Retinal pigment epithelial cell (primary cell): ENCODE measurements at regions not wholly inside any gene's neighbourhood (a gene's known extent, or its start where the extent isn't known, plus 50 kb on each side); places are given as distances from the start of the nearest gene placed in this dataset.

Experiments used
- DNase-seq: peaks from one replicate; pipeline ENCODE4 v3.0.0-alpha.2; 2010; ENCODE audit warnings: low read depth
- H3K4me3 ChIP-seq: 2 replicates; pipeline ENCODE4 v1.5.1; 2011; ENCODE audit warnings: mild to moderate bottlenecking, low read length, control low read depth, moderate library complexity
- TF ChIP-seq, protein P1 (sequence below): conservative IDR thresholded peaks from 2 replicates; pipeline ENCODE4 v1.5.1; 2011; ENCODE audit warnings: low read depth, low read length, control low read depth, inconsistent platforms

DNA sequence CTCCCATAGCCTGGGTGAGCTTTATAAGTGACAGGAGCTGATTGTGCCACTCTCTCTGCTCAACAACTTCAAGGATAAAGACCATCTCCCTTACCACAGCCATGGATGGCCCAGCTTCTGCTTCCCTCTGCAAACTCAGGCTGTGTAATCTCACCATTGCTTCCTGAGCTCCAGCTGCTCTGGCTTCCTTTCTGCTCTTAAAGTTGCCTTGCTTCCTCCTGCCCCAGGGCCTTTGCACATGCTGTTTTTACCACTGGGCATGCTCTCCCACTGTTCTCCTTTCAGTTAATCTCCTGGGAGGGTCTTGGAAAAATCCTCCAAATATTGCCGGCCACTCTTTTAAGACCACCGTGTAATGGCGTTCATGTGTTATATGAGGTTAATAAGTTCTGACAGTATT is 265.1 kb upstream of the C16orf82 start:
- DNase-seq: no peak
- TF ChIP-seq, protein P1, sequence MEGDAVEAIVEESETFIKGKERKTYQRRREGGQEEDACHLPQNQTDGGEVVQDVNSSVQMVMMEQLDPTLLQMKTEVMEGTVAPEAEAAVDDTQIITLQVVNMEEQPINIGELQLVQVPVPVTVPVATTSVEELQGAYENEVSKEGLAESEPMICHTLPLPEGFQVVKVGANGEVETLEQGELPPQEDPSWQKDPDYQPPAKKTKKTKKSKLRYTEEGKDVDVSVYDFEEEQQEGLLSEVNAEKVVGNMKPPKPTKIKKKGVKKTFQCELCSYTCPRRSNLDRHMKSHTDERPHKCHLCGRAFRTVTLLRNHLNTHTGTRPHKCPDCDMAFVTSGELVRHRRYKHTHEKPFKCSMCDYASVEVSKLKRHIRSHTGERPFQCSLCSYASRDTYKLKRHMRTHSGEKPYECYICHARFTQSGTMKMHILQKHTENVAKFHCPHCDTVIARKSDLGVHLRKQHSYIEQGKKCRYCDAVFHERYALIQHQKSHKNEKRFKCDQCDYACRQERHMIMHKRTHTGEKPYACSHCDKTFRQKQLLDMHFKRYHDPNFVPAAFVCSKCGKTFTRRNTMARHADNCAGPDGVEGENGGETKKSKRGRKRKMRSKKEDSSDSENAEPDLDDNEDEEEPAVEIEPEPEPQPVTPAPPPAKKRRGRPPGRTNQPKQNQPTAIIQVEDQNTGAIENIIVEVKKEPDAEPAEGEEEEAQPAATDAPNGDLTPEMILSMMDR: no peak
- no peak overlapping the region for H3K4me3 ChIP-seq

DNA sequence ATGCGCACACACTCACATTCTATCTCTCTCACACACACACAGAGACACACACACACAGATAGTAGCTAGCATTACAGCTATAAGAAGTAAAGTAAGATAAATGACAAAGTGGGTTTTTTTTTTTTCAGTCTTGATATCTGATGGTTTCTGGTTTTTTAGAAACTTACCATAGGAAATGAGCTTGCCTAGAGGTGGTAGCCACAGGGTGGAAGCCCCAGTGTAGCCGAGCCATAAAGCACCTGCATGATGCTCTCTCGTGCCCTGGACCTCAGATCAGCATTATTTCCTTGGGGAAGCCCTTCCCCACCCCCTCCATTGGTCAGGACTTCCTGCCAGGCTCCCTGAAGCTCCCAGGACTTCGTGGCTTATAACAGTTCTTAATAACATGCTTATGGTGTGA is 264.3 kb upstream of the C16orf82 start:
- no peak for DNase-seq
- TF ChIP-seq, protein P1: no peak
- no peak overlapping the region for H3K4me3 ChIP-seq

DNA sequence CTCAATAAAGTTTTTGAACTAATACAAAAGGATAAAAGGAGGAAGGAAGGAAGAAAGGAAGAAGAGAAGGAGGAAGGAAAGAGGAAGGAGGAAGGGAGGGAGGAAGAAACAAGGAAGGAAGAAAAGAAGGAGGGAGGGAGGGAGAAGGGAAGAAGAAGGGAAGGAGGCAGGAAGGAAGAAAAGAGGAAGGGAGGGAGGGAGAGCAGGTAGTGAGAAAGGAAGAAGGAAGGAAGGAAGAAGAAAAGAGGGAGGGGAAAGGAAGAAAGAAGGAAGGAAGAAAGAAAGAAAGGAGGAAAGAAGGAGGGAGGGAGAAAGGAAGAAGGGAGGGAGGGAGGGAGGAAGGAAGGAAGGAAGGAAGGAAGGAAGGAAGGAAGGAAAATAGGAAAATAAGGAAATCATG is 263.8 kb upstream of the C16orf82 start:
- no peak for DNase-seq
- H3K4me3 ChIP-seq: no peak overlapping the region
- TF ChIP-seq, protein P1: no peak

DNA sequence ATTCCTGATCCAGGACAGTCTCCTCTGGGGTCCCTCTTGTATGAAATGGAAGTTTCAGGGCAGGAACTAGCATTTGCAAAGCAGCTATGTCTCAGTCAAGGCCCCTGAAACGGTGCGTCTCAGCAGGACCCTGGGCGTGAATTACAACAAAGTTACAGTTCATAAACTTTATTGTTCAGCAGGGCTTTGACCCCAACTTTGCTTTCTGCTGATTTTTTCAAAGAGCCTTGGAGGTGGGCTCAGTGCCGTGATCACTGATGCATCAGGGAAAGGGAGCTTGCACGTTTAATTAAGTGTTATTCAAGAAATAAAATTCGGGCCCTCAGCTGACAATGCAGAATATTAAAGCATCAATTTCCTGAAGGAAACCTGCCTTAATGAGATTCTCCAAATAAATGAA is 260.1 kb upstream of the C16orf82 start:
- H3K4me3 ChIP-seq: no peak overlapping the region
- TF ChIP-seq, protein P1: no peak
- no peak for DNase-seq

DNA sequence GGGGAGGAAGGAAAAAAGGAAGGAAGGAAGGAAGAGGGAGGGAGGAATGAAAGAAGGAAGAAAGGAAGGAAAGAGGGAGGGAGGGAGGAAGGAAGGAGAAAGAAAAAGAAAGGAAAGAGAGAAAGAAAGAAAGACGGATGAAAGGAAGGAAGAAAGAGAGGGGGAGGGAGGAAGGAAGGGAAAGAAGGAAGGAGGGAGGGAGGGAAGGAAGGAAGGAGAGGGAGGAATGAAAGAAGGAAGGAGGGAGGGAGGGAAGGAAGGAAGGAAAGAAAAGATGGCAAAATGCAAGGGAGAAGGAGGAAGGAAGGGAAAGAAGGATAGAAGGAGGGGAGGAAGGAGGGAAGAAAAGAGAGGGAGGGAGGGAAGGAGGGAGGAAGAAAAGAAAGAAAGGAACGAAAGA is 257.3 kb upstream of the C16orf82 start:
- no peak for DNase-seq
- TF ChIP-seq, protein P1: no peak
- H3K4me3 ChIP-seq: no peak overlapping the region

DNA sequence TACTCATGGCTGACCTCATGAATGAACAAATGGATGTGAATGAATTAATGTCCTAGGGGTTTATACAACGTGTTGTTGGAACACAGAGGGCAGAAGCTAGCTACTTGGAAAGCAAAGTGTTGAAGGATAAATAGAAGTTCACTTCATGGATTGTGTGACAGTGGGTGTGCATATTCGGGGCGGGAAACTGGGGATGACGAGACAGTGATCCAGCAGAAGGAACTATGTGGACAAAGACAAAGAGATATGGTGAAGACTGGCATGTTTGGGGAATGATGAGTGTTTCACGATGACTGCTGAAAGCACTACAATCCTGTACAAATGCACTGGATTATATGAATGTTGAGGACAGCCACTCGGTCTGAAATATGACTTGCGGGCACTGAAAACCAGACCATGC is 250.5 kb upstream of the C16orf82 start:
- no peak overlapping the region for H3K4me3 ChIP-seq
- DNase-seq: no peak
- TF ChIP-seq, protein P1: no peak

DNA sequence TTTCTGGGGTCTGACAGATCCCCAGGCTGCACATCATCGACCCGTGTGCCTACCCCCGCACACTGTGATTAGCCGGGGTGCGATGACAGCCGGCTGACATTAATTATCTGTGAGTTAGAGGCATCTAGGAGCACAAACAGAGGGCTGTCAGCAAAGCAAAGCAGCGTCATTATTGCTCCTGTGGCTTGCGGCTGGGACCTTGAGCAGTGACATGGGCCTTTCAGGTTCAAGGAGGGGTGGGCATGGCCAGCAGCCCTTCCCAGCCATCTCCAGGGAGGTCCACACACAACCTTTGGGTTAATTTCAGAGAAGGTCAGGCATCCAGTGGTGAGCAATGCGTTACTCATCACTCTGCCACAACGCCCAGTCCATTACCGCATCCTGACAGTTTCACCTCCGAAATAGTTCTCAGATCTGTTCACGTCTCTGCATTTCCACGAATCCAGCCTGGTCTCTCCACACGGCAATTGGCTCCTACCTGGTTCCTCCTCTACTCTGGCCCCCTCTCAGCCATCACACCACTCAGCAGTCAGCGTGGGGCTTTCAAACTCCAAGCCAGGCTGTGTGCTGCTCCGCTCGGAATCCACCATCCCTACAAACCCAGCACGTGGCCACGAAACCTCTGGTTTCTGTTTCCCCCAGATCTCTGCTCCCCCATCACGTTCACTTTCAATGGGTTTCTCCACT is 249.7 kb upstream of the C16orf82 start:
- H3K4me3 ChIP-seq: no peak overlapping the region
- no peak for DNase-seq
- TF ChIP-seq, protein P1: no peak
